K562 (cell line): ENCODE measurements at regions not wholly inside any gene's neighbourhood (a gene's known extent, or its start where the extent isn't known, plus 50 kb on each side); places are given as distances from the start of the nearest gene placed in this dataset.
A peak's percentile ranks its signal among the peaks of the same experiment; 100 is the strongest.

Source experiments
- DDX20 ChIP-seq: fragments of 450-650 bp; IDR thresholded peaks from 2 replicates; pipeline ENCODE4 v1.6.1; 2016; ENCODE audit warnings: missing genetic modification characterization, low read depth, mild to moderate bottlenecking, missing compliant biosample characterization, moderate library complexity
- ETS2 ChIP-seq: IDR thresholded peaks from 2 replicates; pipeline ENCODE4 v1.6.1; 2016; ENCODE audit warnings: borderline replicate concordance, missing genetic modification characterization, mild to moderate bottlenecking, moderate library complexity, missing compliant biosample characterization; ENCODE audit not compliant: poor library complexity, severe bottlenecking
- HDAC8 ChIP-seq: fragments of 450-650 bp; IDR thresholded peaks from 2 replicates; pipeline ENCODE4 v1.6.1; 2016; ENCODE audit warnings: mild to moderate bottlenecking, missing genetic modification characterization, moderate library complexity, missing compliant biosample characterization
- KDM2B ChIP-seq: fragments of 250-450 bp; sonication (Bioruptor Pico); IDR thresholded peaks from 2 replicates; pipeline ENCODE4 v1.8.0; 2021; ENCODE audit warnings: mild to moderate bottlenecking, moderate library complexity
- KLF6 ChIP-seq: fragments of 250-450 bp; sonication (Bioruptor Pico); IDR thresholded peaks from 2 replicates; pipeline ENCODE4 v1.4.0; 2020; ENCODE audit warnings: mild to moderate bottlenecking, moderate library complexity, borderline replicate concordance
- POLR2H ChIP-seq: IDR thresholded peaks from 2 replicates; pipeline ENCODE4 v1.6.1; 2016; ENCODE audit warnings: missing genetic modification characterization, low read depth, mild to moderate bottlenecking, control low read depth, missing compliant biosample characterization, moderate library complexity
- POLR3G ChIP-seq: IDR thresholded peaks from 2 replicates; pipeline ENCODE4 v1.6.1; 2011; ENCODE audit not compliant: insufficient read length, insufficient replicate concordance; ENCODE audit errors: extremely low read depth
- PPARD ChIP-seq: fragments of 250-450 bp; sonication (Bioruptor Pico); IDR thresholded peaks from 2 replicates; pipeline ENCODE4 v1.8.0; 2022; ENCODE audit warnings: inconsistent platforms, mild to moderate bottlenecking, moderate library complexity
- SMARCA4 ChIP-seq: fragments of 450-650 bp; IDR thresholded peaks from 2 replicates; pipeline ENCODE4 v1.6.1; 2016
- ZNF384 ChIP-seq: IDR thresholded peaks from 2 replicates; pipeline ENCODE4 v1.6.1; 2012; ENCODE audit warnings: low read depth, low read length, improper control_type of control experiment
- TF ChIP-seq, protein P1 (sequence below): fragments of 200-600 bp; sonication (generic); IDR thresholded peaks from one replicate; pipeline ENCODE4 v1.6.1; 2012; ENCODE audit warnings: mild to moderate bottlenecking, low read depth, low read length, inconsistent platforms
- TF ChIP-seq, protein P2 (sequence below): sonication (generic); formaldehyde crosslinking; IDR thresholded peaks from 2 replicates; pipeline ENCODE4 v1.8.1; 2023; ENCODE audit warnings: mild to moderate bottlenecking, missing genetic modification reagents, moderate library complexity
- TF ChIP-seq, protein P3 (sequence below): fragments of 450-650 bp; IDR thresholded peaks from 2 replicates; pipeline ENCODE4 v1.7.0; 2016; ENCODE audit warnings: borderline replicate concordance

DNA sequence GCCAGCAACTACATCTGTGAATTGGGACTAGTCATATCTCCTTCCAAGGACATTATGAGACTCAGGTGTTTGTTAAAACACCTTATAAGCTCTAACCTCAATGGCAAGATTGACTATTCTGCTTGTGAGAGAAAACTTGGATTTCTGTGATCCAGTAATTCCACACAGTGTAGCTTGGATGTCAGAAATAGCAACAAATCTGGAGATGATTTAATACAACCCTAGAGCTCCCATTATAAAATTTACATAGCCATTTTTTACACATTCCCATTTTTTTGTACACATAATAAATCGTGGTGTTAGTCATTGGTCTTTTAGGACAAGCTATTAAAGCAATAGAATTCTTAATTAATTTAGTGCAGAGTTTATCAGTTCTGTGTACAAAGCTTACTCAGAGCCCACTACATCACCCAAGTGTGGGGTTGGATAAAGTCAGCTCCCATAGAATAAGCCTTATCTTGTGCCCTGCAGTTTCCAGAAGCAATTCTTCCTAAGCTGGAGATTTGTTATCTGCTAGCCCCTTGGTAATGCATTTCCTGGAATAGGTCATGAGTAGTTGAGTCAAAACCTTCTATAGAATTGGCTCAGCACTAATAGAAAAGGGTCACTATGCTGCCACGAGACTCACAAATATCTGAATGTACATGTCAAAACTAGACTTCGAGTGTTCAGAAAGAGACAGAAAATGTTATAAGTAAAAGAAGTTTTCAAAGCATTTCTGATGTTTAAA lies 434.0 kb upstream of the RUNX1 start (continued):
- TF ChIP-seq, protein P1, sequence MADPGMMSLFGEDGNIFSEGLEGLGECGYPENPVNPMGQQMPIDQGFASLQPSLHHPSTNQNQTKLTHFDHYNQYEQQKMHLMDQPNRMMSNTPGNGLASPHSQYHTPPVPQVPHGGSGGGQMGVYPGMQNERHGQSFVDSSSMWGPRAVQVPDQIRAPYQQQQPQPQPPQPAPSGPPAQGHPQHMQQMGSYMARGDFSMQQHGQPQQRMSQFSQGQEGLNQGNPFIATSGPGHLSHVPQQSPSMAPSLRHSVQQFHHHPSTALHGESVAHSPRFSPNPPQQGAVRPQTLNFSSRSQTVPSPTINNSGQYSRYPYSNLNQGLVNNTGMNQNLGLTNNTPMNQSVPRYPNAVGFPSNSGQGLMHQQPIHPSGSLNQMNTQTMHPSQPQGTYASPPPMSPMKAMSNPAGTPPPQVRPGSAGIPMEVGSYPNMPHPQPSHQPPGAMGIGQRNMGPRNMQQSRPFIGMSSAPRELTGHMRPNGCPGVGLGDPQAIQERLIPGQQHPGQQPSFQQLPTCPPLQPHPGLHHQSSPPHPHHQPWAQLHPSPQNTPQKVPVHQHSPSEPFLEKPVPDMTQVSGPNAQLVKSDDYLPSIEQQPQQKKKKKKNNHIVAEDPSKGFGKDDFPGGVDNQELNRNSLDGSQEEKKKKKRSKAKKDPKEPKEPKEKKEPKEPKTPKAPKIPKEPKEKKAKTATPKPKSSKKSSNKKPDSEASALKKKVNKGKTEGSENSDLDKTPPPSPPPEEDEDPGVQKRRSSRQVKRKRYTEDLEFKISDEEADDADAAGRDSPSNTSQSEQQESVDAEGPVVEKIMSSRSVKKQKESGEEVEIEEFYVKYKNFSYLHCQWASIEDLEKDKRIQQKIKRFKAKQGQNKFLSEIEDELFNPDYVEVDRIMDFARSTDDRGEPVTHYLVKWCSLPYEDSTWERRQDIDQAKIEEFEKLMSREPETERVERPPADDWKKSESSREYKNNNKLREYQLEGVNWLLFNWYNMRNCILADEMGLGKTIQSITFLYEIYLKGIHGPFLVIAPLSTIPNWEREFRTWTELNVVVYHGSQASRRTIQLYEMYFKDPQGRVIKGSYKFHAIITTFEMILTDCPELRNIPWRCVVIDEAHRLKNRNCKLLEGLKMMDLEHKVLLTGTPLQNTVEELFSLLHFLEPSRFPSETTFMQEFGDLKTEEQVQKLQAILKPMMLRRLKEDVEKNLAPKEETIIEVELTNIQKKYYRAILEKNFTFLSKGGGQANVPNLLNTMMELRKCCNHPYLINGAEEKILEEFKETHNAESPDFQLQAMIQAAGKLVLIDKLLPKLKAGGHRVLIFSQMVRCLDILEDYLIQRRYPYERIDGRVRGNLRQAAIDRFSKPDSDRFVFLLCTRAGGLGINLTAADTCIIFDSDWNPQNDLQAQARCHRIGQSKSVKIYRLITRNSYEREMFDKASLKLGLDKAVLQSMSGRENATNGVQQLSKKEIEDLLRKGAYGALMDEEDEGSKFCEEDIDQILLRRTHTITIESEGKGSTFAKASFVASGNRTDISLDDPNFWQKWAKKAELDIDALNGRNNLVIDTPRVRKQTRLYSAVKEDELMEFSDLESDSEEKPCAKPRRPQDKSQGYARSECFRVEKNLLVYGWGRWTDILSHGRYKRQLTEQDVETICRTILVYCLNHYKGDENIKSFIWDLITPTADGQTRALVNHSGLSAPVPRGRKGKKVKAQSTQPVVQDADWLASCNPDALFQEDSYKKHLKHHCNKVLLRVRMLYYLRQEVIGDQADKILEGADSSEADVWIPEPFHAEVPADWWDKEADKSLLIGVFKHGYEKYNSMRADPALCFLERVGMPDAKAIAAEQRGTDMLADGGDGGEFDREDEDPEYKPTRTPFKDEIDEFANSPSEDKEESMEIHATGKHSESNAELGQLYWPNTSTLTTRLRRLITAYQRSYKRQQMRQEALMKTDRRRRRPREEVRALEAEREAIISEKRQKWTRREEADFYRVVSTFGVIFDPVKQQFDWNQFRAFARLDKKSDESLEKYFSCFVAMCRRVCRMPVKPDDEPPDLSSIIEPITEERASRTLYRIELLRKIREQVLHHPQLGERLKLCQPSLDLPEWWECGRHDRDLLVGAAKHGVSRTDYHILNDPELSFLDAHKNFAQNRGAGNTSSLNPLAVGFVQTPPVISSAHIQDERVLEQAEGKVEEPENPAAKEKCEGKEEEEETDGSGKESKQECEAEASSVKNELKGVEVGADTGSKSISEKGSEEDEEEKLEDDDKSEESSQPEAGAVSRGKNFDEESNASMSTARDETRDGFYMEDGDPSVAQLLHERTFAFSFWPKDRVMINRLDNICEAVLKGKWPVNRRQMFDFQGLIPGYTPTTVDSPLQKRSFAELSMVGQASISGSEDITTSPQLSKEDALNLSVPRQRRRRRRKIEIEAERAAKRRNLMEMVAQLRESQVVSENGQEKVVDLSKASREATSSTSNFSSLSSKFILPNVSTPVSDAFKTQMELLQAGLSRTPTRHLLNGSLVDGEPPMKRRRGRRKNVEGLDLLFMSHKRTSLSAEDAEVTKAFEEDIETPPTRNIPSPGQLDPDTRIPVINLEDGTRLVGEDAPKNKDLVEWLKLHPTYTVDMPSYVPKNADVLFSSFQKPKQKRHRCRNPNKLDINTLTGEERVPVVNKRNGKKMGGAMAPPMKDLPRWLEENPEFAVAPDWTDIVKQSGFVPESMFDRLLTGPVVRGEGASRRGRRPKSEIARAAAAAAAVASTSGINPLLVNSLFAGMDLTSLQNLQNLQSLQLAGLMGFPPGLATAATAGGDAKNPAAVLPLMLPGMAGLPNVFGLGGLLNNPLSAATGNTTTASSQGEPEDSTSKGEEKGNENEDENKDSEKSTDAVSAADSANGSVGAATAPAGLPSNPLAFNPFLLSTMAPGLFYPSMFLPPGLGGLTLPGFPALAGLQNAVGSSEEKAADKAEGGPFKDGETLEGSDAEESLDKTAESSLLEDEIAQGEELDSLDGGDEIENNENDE: no peak
- TF ChIP-seq PPARD (CRISPR knock-in tag) (no peak), KLF6 (peak; percentile 63; the same call in 1 of the 2 replicates), POLR2H (tag) (no peak), DDX20 (tag) (0 out of 2 replicates have a peak, but pooled peaks have one; percentile 30), ZNF384 (no peak), POLR3G (no peak), ETS2 (no peak), KDM2B (CRISPR knock-in tag) (no peak), SMARCA4 (peak; percentile 100), HDAC8 (no peak)
- TF ChIP-seq, protein P2, sequence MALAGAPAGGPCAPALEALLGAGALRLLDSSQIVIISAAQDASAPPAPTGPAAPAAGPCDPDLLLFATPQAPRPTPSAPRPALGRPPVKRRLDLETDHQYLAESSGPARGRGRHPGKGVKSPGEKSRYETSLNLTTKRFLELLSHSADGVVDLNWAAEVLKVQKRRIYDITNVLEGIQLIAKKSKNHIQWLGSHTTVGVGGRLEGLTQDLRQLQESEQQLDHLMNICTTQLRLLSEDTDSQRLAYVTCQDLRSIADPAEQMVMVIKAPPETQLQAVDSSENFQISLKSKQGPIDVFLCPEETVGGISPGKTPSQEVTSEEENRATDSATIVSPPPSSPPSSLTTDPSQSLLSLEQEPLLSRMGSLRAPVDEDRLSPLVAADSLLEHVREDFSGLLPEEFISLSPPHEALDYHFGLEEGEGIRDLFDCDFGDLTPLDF (CRISPR knock-in tag): no peak
- TF ChIP-seq, protein P3, sequence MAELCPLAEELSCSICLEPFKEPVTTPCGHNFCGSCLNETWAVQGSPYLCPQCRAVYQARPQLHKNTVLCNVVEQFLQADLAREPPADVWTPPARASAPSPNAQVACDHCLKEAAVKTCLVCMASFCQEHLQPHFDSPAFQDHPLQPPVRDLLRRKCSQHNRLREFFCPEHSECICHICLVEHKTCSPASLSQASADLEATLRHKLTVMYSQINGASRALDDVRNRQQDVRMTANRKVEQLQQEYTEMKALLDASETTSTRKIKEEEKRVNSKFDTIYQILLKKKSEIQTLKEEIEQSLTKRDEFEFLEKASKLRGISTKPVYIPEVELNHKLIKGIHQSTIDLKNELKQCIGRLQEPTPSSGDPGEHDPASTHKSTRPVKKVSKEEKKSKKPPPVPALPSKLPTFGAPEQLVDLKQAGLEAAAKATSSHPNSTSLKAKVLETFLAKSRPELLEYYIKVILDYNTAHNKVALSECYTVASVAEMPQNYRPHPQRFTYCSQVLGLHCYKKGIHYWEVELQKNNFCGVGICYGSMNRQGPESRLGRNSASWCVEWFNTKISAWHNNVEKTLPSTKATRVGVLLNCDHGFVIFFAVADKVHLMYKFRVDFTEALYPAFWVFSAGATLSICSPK: no peak
